ENCODE measurements at regions not wholly inside any gene's neighbourhood (a gene's known extent, or its start where the extent isn't known, plus 50 kb on each side); places are given as distances from the start of the nearest gene placed in this dataset.

- TF ChIP-seq HSF1 (IDR thresholded peaks at IDR 0.05; ENCODE audit: low read depth, low read length) = no peak
- peak; percentile 75 for TF ChIP-seq MLLT1 (IDR thresholded peaks at IDR 0.05)
- TF ChIP-seq FOXM1 (IDR thresholded peaks at IDR 0.05; ENCODE audit: low read depth, low read length) = peak; percentile 92
- peak; percentile 19; the same call in 1 of the 2 replicates for TF ChIP-seq PKNOX1 (IDR thresholded peaks at IDR 0.05)
- no peak for TF ChIP-seq ZNF217 (IDR thresholded peaks at IDR 0.05)
- no peak for TF ChIP-seq CTCF (IDR thresholded peaks at IDR 0.05 in 2 of 3, conservative IDR thresholded peaks at IDR 0.05 in 1 of 3; ENCODE audit: control insufficient read depth in 2 of 3, extremely low read depth in 1 of 3, insufficient read depth in 1 of 3, low read depth in 3 of 3, low read length in 3 of 3)
- no peak for TF ChIP-seq RELA (IDR thresholded peaks at IDR 0.05; ENCODE audit: borderline replicate concordance, partially characterized antibody)
- no peak for TF ChIP-seq NR2C1 (IDR thresholded peaks at IDR 0.05)
- TF ChIP-seq ZNF274 (IDR thresholded peaks at IDR 0.05; ENCODE audit: insufficient read depth, insufficient read length) = no peak
- TF ChIP-seq SMAD5 (IDR thresholded peaks at IDR 0.05; ENCODE audit: low read depth) = no peak
- TF ChIP-seq BCL3 (IDR thresholded peaks at IDR 0.05; ENCODE audit: borderline replicate concordance, insufficient read depth, low read depth, low read length, poor library complexity, severe bottlenecking) = peak; percentile 75
- TF ChIP-seq PAX8 (IDR thresholded peaks at IDR 0.05) = no peak
- TF ChIP-seq E2F8 (IDR thresholded peaks at IDR 0.05; ENCODE audit: low read depth, partially characterized antibody) = no peak
- peak; percentile 79 for TF ChIP-seq POLR2AphosphoS5 (IDR thresholded peaks at IDR 0.05; ENCODE audit: low read length)
- peak; percentile 86 to 89 for TF ChIP-seq BHLHE40 (IDR thresholded peaks at IDR 0.05; ENCODE audit: borderline replicate concordance in 1 of 2, low read depth in 2 of 2, low read length in 1 of 2)
- TF ChIP-seq PBX3 (IDR thresholded peaks at IDR 0.05; ENCODE audit: insufficient replicate concordance, low read depth, low read length) = peak; percentile 31
- TF ChIP-seq SPI1 (IDR thresholded peaks at IDR 0.05; ENCODE audit: borderline replicate concordance, insufficient read depth, low read depth, low read length) = peak; percentile 56; the same call in 1 of the 2 replicates
- TF ChIP-seq PML (IDR thresholded peaks at IDR 0.05; ENCODE audit: low read length) = peak; percentile 79
- TF ChIP-seq TCF7 (IDR thresholded peaks at IDR 0.05; ENCODE audit: borderline replicate concordance) = peak; percentile 93
These were observed 59.6 kb downstream of the C9orf152 start (continued) for GRCh38 chr9:110148384-110148783.
